Activated gamma-delta T cell (primary cell): ENCODE measurements at regions not wholly inside any gene's neighbourhood (a gene's known extent, or its start where the extent isn't known, plus 50 kb on each side); places are given as distances from the start of the nearest gene placed in this dataset.

ENCODE experiments used
- DNase-seq: peaks from one replicate; lab custom pipeline; 2025; lab: John Stamatoyannopoulos, UW

- DNase-seq = no peak
Measured at GRCh38 chr7:52064493-52064892, 747.9 kb upstream of the COBL start.

GRCh38 chr7:52061666-52062065 lies 745.1 kb upstream of the COBL start:
- DNase-seq = no peak

DNA sequence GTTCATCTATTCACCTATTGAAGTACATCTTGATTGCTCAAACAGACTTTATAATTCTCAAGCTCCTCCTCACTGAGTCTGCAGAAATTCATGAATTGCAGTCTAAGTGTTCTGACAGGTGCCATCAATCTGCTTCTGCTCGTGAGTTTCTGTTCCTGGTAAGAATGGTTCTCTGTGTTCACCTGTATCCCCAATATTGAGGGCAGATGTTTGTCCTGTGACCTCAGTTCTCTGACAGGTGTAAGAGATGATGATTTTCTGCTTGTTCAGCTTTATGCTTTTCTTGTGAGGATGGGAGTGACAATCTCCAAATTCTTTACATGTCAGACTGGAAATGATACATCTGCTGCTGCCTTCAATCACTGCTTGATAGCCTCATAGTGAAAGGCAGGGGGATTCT lies 736.9 kb upstream of the COBL start:
- DNase-seq = no peak

- DNase-seq = no peak
Measured at GRCh38 chr7:52030722-52031121, 714.1 kb upstream of the COBL start.

- no peak for DNase-seq
Measured at GRCh38 chr7:52026140-52026539, 709.5 kb upstream of the COBL start.

DNA sequence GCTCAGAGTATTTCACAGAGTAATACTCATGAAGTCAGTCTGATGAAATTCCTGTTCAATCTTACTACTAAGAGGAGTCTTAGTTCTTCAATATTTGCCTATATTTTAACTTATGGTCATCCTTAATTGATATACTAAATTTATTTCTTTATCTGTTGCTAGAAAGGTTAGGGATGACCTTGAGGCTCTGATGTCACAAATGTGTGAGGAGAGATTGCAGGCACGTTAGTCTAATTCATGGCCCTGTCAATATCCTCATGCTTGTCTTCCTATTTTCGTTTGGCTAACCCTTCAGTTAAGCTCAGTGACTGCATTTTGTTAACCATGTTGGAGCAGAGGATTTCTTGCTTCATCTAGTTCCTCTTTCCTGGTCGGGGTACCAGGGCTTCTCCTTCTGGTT lies 704.7 kb upstream of the COBL start:
- no peak for DNase-seq

DNA sequence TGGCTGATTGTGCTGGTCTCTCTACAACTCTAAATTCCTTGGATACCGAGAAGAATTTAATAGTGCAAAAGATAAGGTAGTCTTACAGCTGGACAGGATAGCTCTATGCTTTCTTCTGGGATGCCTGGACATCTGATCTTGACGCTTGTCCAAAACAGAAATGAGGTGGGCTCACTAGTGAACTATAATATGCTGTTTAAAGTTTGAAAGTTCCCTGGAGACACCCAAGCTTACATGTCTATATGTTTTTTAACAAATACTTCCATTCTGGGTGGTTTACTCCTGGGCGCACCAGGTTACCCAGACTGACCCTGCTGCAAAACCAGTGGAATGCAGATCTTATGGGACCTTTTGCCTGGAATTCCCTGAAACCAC lies 702.1 kb upstream of the COBL start:
- DNase-seq = no peak

- DNase-seq = no peak
Measured at GRCh38 chr7:52017802-52018679, 701.4 kb upstream of the COBL start.

- DNase-seq = no peak
Measured at GRCh38 chr7:52009181-52009580, 692.6 kb upstream of the COBL start.

DNA sequence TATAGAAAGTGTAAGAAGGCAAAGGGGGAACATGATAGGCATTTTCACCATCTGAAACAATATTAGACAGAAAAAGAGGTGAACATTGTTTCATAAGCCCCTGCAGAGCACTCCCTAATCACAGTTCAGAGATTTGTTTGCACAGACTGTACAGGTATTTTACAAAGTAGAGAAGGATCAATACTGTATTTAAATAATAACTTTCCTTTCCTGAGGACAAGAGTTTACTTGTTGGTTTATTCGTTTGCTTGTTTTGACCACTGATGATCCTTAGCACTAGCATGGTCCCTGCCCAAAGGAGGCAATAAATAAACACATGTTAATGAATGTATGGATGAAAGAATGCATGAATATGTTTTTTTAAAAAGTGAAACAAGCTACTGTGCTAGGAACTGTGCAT lies 690.1 kb upstream of the COBL start:
- no peak for DNase-seq

DNA sequence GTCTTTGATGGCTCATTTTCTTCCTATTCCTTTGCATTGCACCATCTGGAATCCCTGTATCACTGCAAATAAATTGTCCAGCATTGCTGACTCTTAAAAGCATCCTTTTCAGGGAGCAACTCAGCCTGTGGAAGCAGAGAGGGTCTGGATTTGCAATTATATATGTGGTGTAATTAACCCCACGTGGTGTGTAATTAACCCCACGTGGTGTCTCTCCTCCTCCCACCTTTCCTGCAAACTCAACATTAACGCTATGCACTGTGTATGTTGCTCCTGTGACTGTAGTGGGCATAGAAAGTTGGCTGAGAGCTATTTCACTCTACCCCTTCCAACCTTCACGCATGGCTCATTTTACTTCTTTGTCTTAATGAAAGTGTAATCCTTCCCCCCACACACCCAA lies 689.0 kb upstream of the COBL start:
- DNase-seq = no peak

GRCh38 chr7:51995596-51996179 lies 679.1 kb upstream of the COBL start:
- DNase-seq = no peak

- no peak for DNase-seq
Measured at GRCh38 chr7:51982653-51983052, 666.0 kb upstream of the COBL start.

DNA sequence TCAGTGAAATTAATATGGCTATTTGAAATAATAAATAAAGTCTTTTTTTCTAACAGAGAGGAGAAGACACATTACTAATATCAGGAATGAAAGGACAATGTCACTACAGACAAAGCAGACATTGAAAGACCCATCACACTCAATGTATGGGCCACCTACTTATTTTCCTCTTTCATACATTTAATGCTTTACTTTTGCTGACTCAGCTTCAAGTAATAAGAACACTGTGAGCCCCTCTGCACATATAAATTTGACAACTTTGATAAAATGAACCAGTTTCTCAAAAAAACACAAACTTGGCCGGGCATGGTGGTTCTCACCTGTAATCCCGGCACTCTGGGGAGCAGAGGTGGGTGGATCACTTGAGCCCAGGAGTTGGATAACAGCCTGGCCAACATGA lies 664.2 kb upstream of the COBL start:
- DNase-seq = no peak

DNA sequence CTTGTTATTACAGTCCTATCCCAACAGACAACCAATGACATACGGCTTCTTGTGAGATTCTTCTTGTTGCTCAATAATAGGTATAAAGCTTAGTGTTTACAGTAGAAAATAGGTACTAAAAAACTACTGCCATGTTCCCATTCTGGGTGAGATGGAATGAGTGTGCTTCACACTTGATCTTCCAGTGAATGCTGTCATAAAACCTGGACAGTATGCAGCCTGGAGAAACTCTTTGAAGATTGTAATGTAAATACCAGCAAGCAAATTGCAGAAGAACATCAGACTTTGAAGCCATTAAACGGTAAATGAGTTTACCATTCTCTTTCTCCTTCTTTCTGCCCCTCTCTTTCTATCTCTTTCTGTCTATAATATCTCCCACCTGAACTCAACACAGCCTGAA lies 663.7 kb upstream of the COBL start:
- no peak for DNase-seq

DNA sequence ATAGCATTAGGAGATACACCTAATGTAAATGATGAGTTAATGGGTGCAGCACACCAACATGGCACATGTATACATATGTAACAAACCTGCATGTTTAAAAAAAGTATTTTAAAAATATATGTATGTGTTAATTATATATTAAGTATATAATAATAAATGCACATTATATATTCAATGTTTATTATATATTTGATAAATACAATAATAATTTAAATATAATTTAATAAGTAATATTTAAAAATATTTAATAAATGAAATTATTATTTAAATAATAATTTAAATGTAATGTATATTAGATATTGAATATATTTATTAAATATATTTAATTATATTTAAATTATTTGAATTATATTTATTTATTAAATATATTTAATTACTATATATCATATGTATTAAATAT lies 661.3 kb upstream of the COBL start:
- DNase-seq = no peak

- DNase-seq = no peak
Measured at GRCh38 chr7:51973939-51974338, 657.3 kb upstream of the COBL start.

DNA sequence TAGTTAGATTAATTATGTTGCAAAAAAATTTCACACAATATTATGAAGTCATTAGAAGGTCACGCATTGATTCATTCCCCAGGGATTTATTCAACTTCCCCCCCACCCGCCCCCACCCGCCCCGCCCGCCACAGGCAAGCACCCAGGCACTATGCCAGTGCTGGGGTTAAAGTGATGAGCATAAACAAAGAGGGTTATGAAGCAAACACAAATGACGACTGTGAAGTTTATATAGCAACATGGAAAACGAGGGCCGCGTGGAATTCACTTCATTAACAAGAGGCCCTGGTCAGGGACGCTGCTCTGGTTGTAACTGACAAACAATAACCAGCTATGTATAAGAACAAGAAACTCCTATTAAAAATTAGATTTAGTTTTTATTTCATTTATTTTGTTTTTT lies 656.5 kb upstream of the COBL start:
- no peak for DNase-seq

- DNase-seq = no peak
Measured at GRCh38 chr7:51970961-51971665, 654.5 kb upstream of the COBL start.

DNA sequence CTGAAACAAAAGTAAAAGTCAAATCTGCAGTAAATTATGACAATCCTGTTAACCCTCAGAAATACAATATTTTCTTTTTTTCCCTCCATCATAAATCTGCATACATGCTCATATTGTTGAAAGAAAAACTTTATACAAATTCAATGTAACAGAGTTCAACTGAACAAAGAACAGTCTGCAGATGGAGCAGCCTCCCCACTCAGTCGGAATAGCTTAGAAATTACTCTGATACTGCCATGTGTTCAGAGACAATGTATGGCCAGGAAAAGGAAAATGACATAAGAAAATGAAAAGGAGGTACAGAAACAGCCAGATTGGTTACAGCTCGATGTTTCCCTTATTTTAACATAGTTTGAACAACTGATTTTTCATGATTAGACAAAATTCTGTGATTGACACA lies 651.9 kb upstream of the COBL start:
- no peak for DNase-seq

GRCh38 chr7:51965454-51965853 lies 648.8 kb upstream of the COBL start:
- no peak for DNase-seq

DNA sequence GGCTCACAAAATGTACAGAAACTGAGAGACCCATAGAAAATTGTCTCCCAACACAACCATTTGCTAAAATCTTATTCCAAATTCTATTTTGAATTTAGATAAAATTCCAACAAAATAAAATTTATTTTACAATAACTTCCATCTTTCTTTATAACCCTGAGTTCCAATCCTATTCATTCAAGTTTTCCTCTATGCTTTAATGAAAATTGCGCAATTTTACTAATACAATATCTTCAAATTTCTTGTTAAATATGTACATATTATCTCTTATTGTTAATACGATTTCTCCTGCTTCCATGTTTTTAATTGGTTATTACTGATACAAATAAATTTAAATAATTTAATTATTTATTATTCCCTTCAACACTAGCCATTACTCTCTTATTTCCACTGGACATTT lies 645.2 kb upstream of the COBL start:
- no peak for DNase-seq

- no peak for DNase-seq
Measured at GRCh38 chr7:51950813-51951212, 634.2 kb upstream of the COBL start.
